ENCODE measurements at regions not wholly inside any gene's neighbourhood (a gene's known extent, or its start where the extent isn't known, plus 50 kb on each side); places are given as distances from the start of the nearest gene placed in this dataset.

DNA sequence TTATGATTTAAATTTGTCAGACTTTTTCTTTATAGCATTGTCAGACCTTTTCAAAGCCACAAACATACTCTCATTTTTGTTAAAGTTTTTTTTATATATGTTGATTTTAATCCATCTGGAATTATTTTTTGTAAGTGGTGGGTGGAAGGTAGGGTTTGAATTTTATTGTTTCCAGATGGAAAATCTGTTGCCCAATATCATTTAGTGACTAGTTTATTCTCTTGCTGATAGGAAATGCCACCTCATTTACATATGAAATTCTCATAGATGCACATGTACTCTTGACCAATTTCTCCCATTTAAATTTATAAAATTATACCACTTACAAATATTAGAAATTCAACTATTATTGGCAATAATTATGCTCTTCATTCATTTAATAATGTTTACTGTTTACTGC, 52.1 kb upstream of the PLCB1 start:
- ATAC-seq = no peak
- Histone ChIP-seq H3K27ac (no peak overlapping the region), H3K27me3 (no peaks in the 10 kb centered on the region), H3K9me3 (no peaks in the 10 kb centered on the region), H3K36me3 (no peaks in the 10 kb centered on the region), H3K4me1 (peaks cover 0 to 4% of the 10 kb centered on the region in 2 donors), H3K4me3 (no peak overlapping the region)
- intact Hi-C loops (cut with DNase I) = no loop called here
- no peak for DNase-seq
- TF ChIP-seq CTCF (IDR thresholded peaks at IDR 0.05) = no peak

DNA sequence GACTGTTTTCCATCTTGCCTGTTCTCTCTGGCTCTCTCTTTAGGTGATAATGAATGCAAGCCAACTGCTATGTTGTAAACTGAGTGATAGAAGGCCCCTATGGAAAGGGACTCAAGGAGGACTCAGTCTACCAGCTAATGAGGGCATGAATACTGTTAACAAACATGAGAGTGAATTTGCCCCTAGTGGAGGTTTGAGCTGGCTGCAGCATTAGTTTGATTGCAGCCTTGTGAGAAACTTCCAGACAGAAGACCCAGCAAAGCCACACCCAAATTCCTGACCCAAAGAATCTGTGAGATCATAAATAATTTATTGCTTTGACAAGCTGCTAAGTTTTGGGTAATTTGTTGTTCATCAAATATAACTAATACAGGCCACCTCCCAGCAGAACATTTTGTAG, 50.0 kb upstream of the PLCB1 start:
- intact Hi-C loops (cut with DNase I) = no loop called here
- H3K27ac ChIP-seq = no peak overlapping the region

More for the DNA sequence above, 50.0 kb upstream of the PLCB1 start:
- no peaks in the 10 kb centered on the region for H3K36me3 ChIP-seq
- H3K27me3 ChIP-seq = no peaks in the 10 kb centered on the region
- no peak for DNase-seq
- no peak overlapping the region for H3K4me3 ChIP-seq
- H3K4me1 ChIP-seq = peaks cover 0 to 4% of the 10 kb centered on the region in 2 donors
- H3K9me3 ChIP-seq = no peaks in the 10 kb centered on the region
- ATAC-seq = no peak
- no peak for TF ChIP-seq CTCF (IDR thresholded peaks at IDR 0.05)

All from left lung (tissue), 4 donors.